GM12872 (cell line): ENCODE measurements at regions not wholly inside any gene's neighbourhood (a gene's known extent, or its start where the extent isn't known, plus 50 kb on each side); places are given as distances from the start of the nearest gene placed in this dataset.

Source experiments
- TF ChIP-seq, protein P1 (sequence below): IDR thresholded peaks from 3 replicates; pipeline ENCODE4 v1.5.1; 2011; ENCODE audit warnings: low read depth, mild to moderate bottlenecking, low read length, moderate library complexity; ENCODE audit not compliant: insufficient read depth

- TF ChIP-seq, protein P1, sequence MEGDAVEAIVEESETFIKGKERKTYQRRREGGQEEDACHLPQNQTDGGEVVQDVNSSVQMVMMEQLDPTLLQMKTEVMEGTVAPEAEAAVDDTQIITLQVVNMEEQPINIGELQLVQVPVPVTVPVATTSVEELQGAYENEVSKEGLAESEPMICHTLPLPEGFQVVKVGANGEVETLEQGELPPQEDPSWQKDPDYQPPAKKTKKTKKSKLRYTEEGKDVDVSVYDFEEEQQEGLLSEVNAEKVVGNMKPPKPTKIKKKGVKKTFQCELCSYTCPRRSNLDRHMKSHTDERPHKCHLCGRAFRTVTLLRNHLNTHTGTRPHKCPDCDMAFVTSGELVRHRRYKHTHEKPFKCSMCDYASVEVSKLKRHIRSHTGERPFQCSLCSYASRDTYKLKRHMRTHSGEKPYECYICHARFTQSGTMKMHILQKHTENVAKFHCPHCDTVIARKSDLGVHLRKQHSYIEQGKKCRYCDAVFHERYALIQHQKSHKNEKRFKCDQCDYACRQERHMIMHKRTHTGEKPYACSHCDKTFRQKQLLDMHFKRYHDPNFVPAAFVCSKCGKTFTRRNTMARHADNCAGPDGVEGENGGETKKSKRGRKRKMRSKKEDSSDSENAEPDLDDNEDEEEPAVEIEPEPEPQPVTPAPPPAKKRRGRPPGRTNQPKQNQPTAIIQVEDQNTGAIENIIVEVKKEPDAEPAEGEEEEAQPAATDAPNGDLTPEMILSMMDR, result no peak
Observed at GRCh38 chr6:14501914-14502313, 384.3 kb downstream of the CD83 start.

DNA sequence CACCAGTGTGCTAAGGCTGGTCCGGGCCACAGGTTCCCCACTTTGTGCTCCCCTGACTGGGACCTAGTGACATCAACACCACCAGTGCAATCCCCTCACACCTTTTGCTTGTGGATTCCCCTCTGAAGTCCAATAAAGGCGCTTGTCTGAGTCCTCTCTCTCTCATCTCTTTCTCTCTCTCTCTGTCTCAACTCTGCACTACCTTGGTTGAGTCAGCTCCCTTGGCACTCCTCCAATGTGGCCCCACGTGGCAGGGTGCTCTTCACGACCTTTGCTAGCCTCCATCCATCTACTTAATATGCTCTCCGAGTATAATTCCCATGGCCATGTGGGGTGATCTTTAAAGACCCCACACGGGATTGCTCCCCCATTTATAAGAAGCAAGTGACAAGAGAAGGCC lies 385.0 kb downstream of the CD83 start:
- TF ChIP-seq, protein P1, result no peak

DNA sequence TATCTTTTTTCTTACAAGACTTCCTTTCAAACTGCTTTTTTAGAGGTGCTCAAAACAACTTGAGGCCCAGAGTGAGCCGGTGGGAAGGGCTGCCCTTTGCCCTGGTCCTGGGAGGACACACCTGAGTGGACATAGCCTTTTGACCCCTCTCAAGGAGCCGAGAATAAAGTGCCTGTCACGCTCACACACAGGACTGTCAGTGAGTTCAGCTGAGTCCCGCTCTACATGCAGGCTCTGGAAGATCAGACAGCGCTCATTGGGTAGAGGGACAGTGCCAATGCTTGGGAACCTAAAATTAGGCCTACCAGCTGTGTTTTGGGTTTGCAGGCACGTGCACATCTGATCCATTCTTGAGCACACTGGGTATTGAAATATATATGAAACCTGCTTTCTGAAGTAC lies 387.8 kb downstream of the CD83 start:
- TF ChIP-seq, protein P1, result no peak

- TF ChIP-seq, protein P1, result no peak
Observed at GRCh38 chr6:14506656-14507246, 389.2 kb downstream of the CD83 start.

- TF ChIP-seq, protein P1, result no peak
Observed at GRCh38 chr6:14509120-14509519, 391.5 kb downstream of the CD83 start.

GRCh38 chr6:14510038-14510437 lies 392.5 kb downstream of the CD83 start:
- TF ChIP-seq, protein P1, result peak; percentile 33; the same call in 1 of the 3 replicates

- TF ChIP-seq, protein P1, result no peak
Observed at GRCh38 chr6:14511061-14511586, 393.6 kb downstream of the CD83 start.

DNA sequence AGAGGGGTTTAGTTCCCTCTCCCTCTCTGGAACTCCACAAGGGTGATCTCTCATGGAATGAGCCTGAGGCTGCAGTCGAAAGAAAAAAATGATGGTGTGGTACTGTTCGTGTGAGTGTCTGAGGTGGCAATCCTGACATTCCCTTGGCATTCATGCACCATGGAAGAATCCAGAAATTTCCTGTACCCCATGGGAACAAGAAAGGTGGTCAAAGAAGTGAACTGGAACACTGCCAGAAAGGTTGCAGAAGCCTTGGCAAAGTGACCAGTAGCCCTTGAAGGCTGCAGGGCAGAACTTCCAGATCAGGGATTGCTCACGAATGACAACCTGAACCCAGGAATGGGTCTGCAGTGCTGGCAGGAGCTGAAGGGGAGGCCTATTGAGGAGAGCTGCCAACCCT lies 394.7 kb downstream of the CD83 start:
- TF ChIP-seq, protein P1, result no peak
